ENCODE measurements at regions not wholly inside any gene's neighbourhood (a gene's known extent, or its start where the extent isn't known, plus 50 kb on each side); places are given as distances from the start of the nearest gene placed in this dataset.

GRCh38 chr5:58072300-58072965, 387.5 kb downstream of the PLK2 start:
- Histone ChIP-seq H3K36me3 (no peaks in the 10 kb centered on the region), H3K27ac (no peak overlapping the region), H3K4me1 (ENCODE audit: control insufficient read depth in 1 of 2, low read depth in 2 of 2) (peaks cover 9 to 26% of the 10 kb centered on the region in 2 donors), H3K4me3 (peak overlapping the region; percentile 30), H3K9me3 (no peaks in the 10 kb centered on the region), H3K27me3 (replicated peaks; ENCODE audit: insufficient read depth) (no peaks in the 10 kb centered on the region)
- no peak for DNase-seq (ENCODE audit: low spot score)
- no peak for ATAC-seq (ENCODE audit: insufficient number of reproducible peaks, low FRiP score, low read depth)
- no peak for TF ChIP-seq CTCF (IDR thresholded peaks at IDR 0.05)

GRCh38 chr5:58071566-58071965, 388.3 kb downstream of the PLK2 start:
- Histone ChIP-seq H3K27ac (no peak overlapping the region), H3K9me3 (no peaks in the 10 kb centered on the region), H3K4me1 (ENCODE audit: control insufficient read depth in 1 of 2, low read depth in 2 of 2) (peaks cover 9 to 17% of the 10 kb centered on the region in 2 donors), H3K4me3 (no peak overlapping the region), H3K27me3 (replicated peaks; ENCODE audit: insufficient read depth) (no peaks in the 10 kb centered on the region), H3K36me3 (no peaks in the 10 kb centered on the region)
- ATAC-seq (ENCODE audit: insufficient number of reproducible peaks, low FRiP score, low read depth) (no peak), DNase-seq (ENCODE audit: low spot score) (no peak)
- no peak for TF ChIP-seq CTCF (IDR thresholded peaks at IDR 0.05)

- TF ChIP-seq CTCF (IDR thresholded peaks at IDR 0.05), result no peak
- Histone ChIP-seq H3K4me1 (ENCODE audit: control insufficient read depth in 1 of 2, low read depth in 2 of 2) (peaks cover 9 to 14% of the 10 kb centered on the region in 2 donors), H3K27ac (no peak overlapping the region), H3K36me3 (no peaks in the 10 kb centered on the region), H3K27me3 (replicated peaks; ENCODE audit: insufficient read depth) (no peaks in the 10 kb centered on the region), H3K9me3 (no peaks in the 10 kb centered on the region), H3K4me3 (no peak overlapping the region)
- no peak for DNase-seq (ENCODE audit: low spot score)
- ATAC-seq (ENCODE audit: insufficient number of reproducible peaks, low FRiP score, low read depth), result no peak
These were observed 390.0 kb downstream of the PLK2 start for GRCh38 chr5:58069846-58070245.

GRCh38 chr5:58069016-58069705, 390.7 kb downstream of the PLK2 start:
- no peak overlapping the region for H3K4me3 ChIP-seq
- DNase-seq (ENCODE audit: low spot score) (no peak), ATAC-seq (ENCODE audit: insufficient number of reproducible peaks, low FRiP score, low read depth) (no peak)
- no peak for TF ChIP-seq CTCF (IDR thresholded peaks at IDR 0.05)
- no peak overlapping the region for H3K27ac ChIP-seq
- H3K36me3 ChIP-seq, result no peaks in the 10 kb centered on the region
- no peaks in the 10 kb centered on the region for H3K27me3 ChIP-seq (replicated peaks; ENCODE audit: insufficient read depth)
- no peaks in the 10 kb centered on the region for H3K9me3 ChIP-seq
- peaks cover 9 to 14% of the 10 kb centered on the region in 2 donors for H3K4me1 ChIP-seq (ENCODE audit: control insufficient read depth in 1 of 2, low read depth in 2 of 2)

GRCh38 chr5:58066557-58066956, 393.3 kb downstream of the PLK2 start:
- H3K27me3 ChIP-seq (replicated peaks; ENCODE audit: insufficient read depth), result no peaks in the 10 kb centered on the region
- H3K36me3 ChIP-seq, result no peaks in the 10 kb centered on the region
- DNase-seq (ENCODE audit: low spot score) (no peak), ATAC-seq (ENCODE audit: insufficient number of reproducible peaks, low FRiP score, low read depth) (no peak)
- H3K27ac ChIP-seq, result no peak overlapping the region
- no peak overlapping the region for H3K4me3 ChIP-seq
- no peaks in the 10 kb centered on the region for H3K9me3 ChIP-seq
- peaks cover 3 to 4% of the 10 kb centered on the region in 2 donors for H3K4me1 ChIP-seq (ENCODE audit: control insufficient read depth in 1 of 2, low read depth in 2 of 2)
- no peak for TF ChIP-seq CTCF (IDR thresholded peaks at IDR 0.05)
